ENCODE measurements at regions not wholly inside any gene's neighbourhood (a gene's known extent, or its start where the extent isn't known, plus 50 kb on each side); places are given as distances from the start of the nearest gene placed in this dataset.

- no peak overlapping the region for H3K9ac ChIP-seq (ENCODE audit: low read length)
Measured at GRCh38 chr2:129766374-129766993, 213.0 kb upstream of the RAB6C start.

GRCh38 chr2:129767346-129768035, 212.0 kb upstream of the RAB6C start:
- no peak overlapping the region for H3K9ac ChIP-seq (ENCODE audit: low read length)
- H2AFZ ChIP-seq (ENCODE audit: low read depth, low read length, severe bottlenecking), result no peak overlapping the region
- no peaks in the 10 kb centered on the region for H3K9me2 ChIP-seq (replicated peaks; ENCODE audit: insufficient read depth, low read length)
- TF ChIP-seq EZH2phosphoT487 (conservative IDR thresholded peaks at IDR 0.05; ENCODE audit: low read length), result no peak
- TF ChIP-seq CTCF (IDR thresholded peaks at IDR 0.05; ENCODE audit: insufficient read depth, low read length, poor library complexity, severe bottlenecking), result no peak
- no peaks in the 10 kb centered on the region for H3K36me3 ChIP-seq (ENCODE audit: low read length)
- no peaks in the 10 kb centered on the region for H3K79me2 ChIP-seq (ENCODE audit: insufficient read depth, low read length)
- H3K27me3 ChIP-seq (ENCODE audit: low read length), result no peaks in the 10 kb centered on the region
- no peaks in the 10 kb centered on the region for H3K9me3 ChIP-seq (ENCODE audit: insufficient read depth, low read length)
- no peak overlapping the region for H3K27ac ChIP-seq (ENCODE audit: low read depth, low read length)
- no peaks in the 10 kb centered on the region for H4K20me1 ChIP-seq (ENCODE audit: low read depth, low read length)
- no peak overlapping the region for H3K4me2 ChIP-seq (ENCODE audit: low read depth, low read length, poor library complexity, severe bottlenecking)
- no peak overlapping the region for H3K4me3 ChIP-seq (ENCODE audit: insufficient read depth, low read length, poor library complexity, severe bottlenecking)
- no peaks in the 10 kb centered on the region for H3F3A ChIP-seq (ENCODE audit: insufficient read depth)

More at GRCh38 chr2:129766374-129766993, 213.0 kb upstream of the RAB6C start:
- Histone ChIP-seq H3K36me3 (ENCODE audit: low read length) (no peaks in the 10 kb centered on the region), H3K27ac (ENCODE audit: low read depth, low read length) (no peak overlapping the region), H3F3A (ENCODE audit: insufficient read depth) (no peaks in the 10 kb centered on the region), H3K4me3 (ENCODE audit: insufficient read depth, low read length, poor library complexity, severe bottlenecking) (no peak overlapping the region), H3K9me3 (ENCODE audit: insufficient read depth, low read length) (no peaks in the 10 kb centered on the region), H3K4me2 (ENCODE audit: low read depth, low read length, poor library complexity, severe bottlenecking) (no peak overlapping the region), H3K9me2 (replicated peaks; ENCODE audit: insufficient read depth, low read length) (no peaks in the 10 kb centered on the region), H2AFZ (ENCODE audit: low read depth, low read length, severe bottlenecking) (no peak overlapping the region), H4K20me1 (ENCODE audit: low read depth, low read length) (no peaks in the 10 kb centered on the region), H3K79me2 (ENCODE audit: insufficient read depth, low read length) (no peaks in the 10 kb centered on the region), H3K27me3 (ENCODE audit: low read length) (no peaks in the 10 kb centered on the region)
- TF ChIP-seq EZH2phosphoT487 (conservative IDR thresholded peaks at IDR 0.05; ENCODE audit: low read length) (no peak), CTCF (IDR thresholded peaks at IDR 0.05; ENCODE audit: insufficient read depth, low read length, poor library complexity, severe bottlenecking) (no peak)

GRCh38 chr2:129768036-129768386, 211.5 kb upstream of the RAB6C start:
- H3F3A ChIP-seq (ENCODE audit: insufficient read depth), result no peaks in the 10 kb centered on the region
- no peaks in the 10 kb centered on the region for H4K20me1 ChIP-seq (ENCODE audit: low read depth, low read length)
- no peak overlapping the region for H3K27ac ChIP-seq (ENCODE audit: low read depth, low read length)
- no peaks in the 10 kb centered on the region for H3K79me2 ChIP-seq (ENCODE audit: insufficient read depth, low read length)
- H3K36me3 ChIP-seq (ENCODE audit: low read length), result no peaks in the 10 kb centered on the region
- H3K9me3 ChIP-seq (ENCODE audit: insufficient read depth, low read length), result no peaks in the 10 kb centered on the region
- H3K4me2 ChIP-seq (ENCODE audit: low read depth, low read length, poor library complexity, severe bottlenecking), result no peak overlapping the region
- TF ChIP-seq EZH2phosphoT487 (conservative IDR thresholded peaks at IDR 0.05; ENCODE audit: low read length) (no peak), CTCF (IDR thresholded peaks at IDR 0.05; ENCODE audit: insufficient read depth, low read length, poor library complexity, severe bottlenecking) (no peak)
- H3K4me3 ChIP-seq (ENCODE audit: insufficient read depth, low read length, poor library complexity, severe bottlenecking), result no peak overlapping the region
- H3K27me3 ChIP-seq (ENCODE audit: low read length), result no peaks in the 10 kb centered on the region
- no peak overlapping the region for H2AFZ ChIP-seq (ENCODE audit: low read depth, low read length, severe bottlenecking)
- H3K9me2 ChIP-seq (replicated peaks; ENCODE audit: insufficient read depth, low read length), result no peaks in the 10 kb centered on the region
- no peak overlapping the region for H3K9ac ChIP-seq (ENCODE audit: low read length)
